ENCODE measurements at regions not wholly inside any gene's neighbourhood (a gene's known extent, or its start where the extent isn't known, plus 50 kb on each side); places are given as distances from the start of the nearest gene placed in this dataset.

GRCh38 chr13:31048521-31048920, 113.2 kb downstream of the HSPH1 start:
- Histone ChIP-seq H3K9me3 (replicated peaks; ENCODE audit: control insufficient read depth, insufficient read depth, low read depth, low read length) (no peaks in the 10 kb centered on the region), H2AFZ (ENCODE audit: low read depth, low read length) (no peak overlapping the region), H3K27ac (ENCODE audit: extremely low read depth, low read depth, low read length) (no peak overlapping the region), H3K4me3 (no peak overlapping the region), H3K9me1 (ENCODE audit: control insufficient read depth, insufficient read depth, low read length) (no peaks in the 10 kb centered on the region), H3K9ac (ENCODE audit: insufficient read depth in 1 of 2, low read depth in 2 of 2, low read length in 2 of 2) (no peak overlapping the region), H3K27me3 (ENCODE audit: control insufficient read depth in 2 of 2, insufficient read depth in 2 of 2, low read length in 2 of 2) (peaks cover 0 to 12% of the 10 kb centered on the region in 2 experiments; a peak in 3 of 5 replicates), H3K4me2 (ENCODE audit: insufficient read depth, low read length) (no peak overlapping the region), H3K36me3 (ENCODE audit: control insufficient read depth, insufficient read depth, low read length) (no peaks in the 10 kb centered on the region), H3K79me2 (ENCODE audit: control insufficient read depth, insufficient read depth, low read length) (no peaks in the 10 kb centered on the region), H4K20me1 (replicated peaks; ENCODE audit: control insufficient read depth, insufficient read depth, low read length) (no peaks in the 10 kb centered on the region), H3K4me1 (replicated peaks in 1 of 2; ENCODE audit: control insufficient read depth in 2 of 2, insufficient read depth in 2 of 2, low read length in 2 of 2) (peaks cover 4 to 5% of the 10 kb centered on the region in 2 experiments; a peak in 3 of 5 replicates)
- WGBS (ENCODE audit: insufficient coverage, low coverage, missing lambda C conversion rate), result 8% methylated on average over 2 of the region's 3 CpGs
- intact Hi-C loops (cut with micrococcal nuclease) (loop anchor here (10.0 kb wide), 1 partner anchor 174 kb away; no protein-coding TSS in a partner anchor), in situ Hi-C loops (cut with MboI) (no loop called here)
- no TSS peak for BruUV-seq (replicated peaks)
- no peak for ATAC-seq
- FAIRE-seq, result no peak
- DNase-seq (ENCODE audit: extremely low read depth in 1 of 4, low spot score in 3 of 4), result no peak
- ChIA-PET CTCF (ENCODE audit: low intra/inter-chr PET ratio) (no interaction called here), POLR2A (no interaction called here)
- TF ChIP-seq ZNF609 (CRISPR knock-in tag; IDR thresholded peaks at IDR 0.05; ENCODE audit: borderline replicate concordance), result no peak
- TF ChIP-seq ILF3 (IDR thresholded peaks at IDR 0.05; ENCODE audit: borderline replicate concordance), result no peak
- no peak for TF ChIP-seq HINFP (tag; conservative IDR thresholded peaks at IDR 0.05; ENCODE audit: low read depth)
- TF ChIP-seq SP1 (CRISPR knock-in tag; IDR thresholded peaks at IDR 0.05), result no peak
- no peak for TF ChIP-seq ARID3A (IDR thresholded peaks at IDR 0.05; ENCODE audit: borderline replicate concordance, low read depth, low read length)
- no peak for TF ChIP-seq GATAD2A (IDR thresholded peaks at IDR 0.05)
- TF ChIP-seq COPS2 (conservative IDR thresholded peaks at IDR 0.05), result no peak
- TF ChIP-seq CBX2 (IDR thresholded peaks at IDR 0.05; ENCODE audit: insufficient read depth, low read length, poor library complexity, severe bottlenecking), result no peak
- no peak for TF ChIP-seq SIX5 (IDR thresholded peaks at IDR 0.05; ENCODE audit: borderline replicate concordance in 1 of 2, insufficient read depth in 1 of 2, low read depth in 1 of 2, low read length in 2 of 2)
- no peak for TF ChIP-seq DEAF1 (CRISPR knock-in tag; IDR thresholded peaks at IDR 0.05)
- no peak for TF ChIP-seq MAFG (tag; conservative IDR thresholded peaks at IDR 0.05)
- TF ChIP-seq ZNF354B (CRISPR knock-in tag; IDR thresholded peaks at IDR 0.05), result no peak

All from K562 (cell line).